CD4-positive, alpha-beta memory T cell (primary cell): ENCODE measurements at regions not wholly inside any gene's neighbourhood (a gene's known extent, or its start where the extent isn't known, plus 50 kb on each side); places are given as distances from the start of the nearest gene placed in this dataset.

Experiments used
- CTCF ChIA-PET: fragments of 350-600 bp; sonication (Branson Sonifier 250); formaldehyde crosslinking; loops from one replicate; lab custom pipeline; 2021; ENCODE audit warnings: inconsistent platforms; ENCODE audit not compliant: partially characterized antibody; lab: Charles Lee
- POLR2A ChIA-PET: fragments of 350-600 bp; sonication (Branson Sonifier 250); formaldehyde crosslinking; loops from one replicate; lab custom pipeline; 2021; ENCODE audit not compliant: partially characterized antibody; lab: Charles Lee
- DNase-seq, 5 donors: peaks; one replicate each; pipeline versions ENCODE4 v3.0.0 to v3.0.0-alpha.2; 2020 to 2022; ENCODE audit warnings: mixed read lengths in 1 of 5
- H3K27ac ChIP-seq: one replicate; pipeline ENCODE4 v1.7.0; 2013; ENCODE audit warnings: low read depth, low read length
- H3K27me3 ChIP-seq: 2 replicates; pipeline ENCODE4 v1.7.0; 2013; ENCODE audit warnings: mild to moderate bottlenecking, low read length, moderate library complexity; ENCODE audit not compliant: insufficient read depth
- H3K36me3 ChIP-seq: 2 replicates; pipeline ENCODE4 v1.7.0; 2013; ENCODE audit warnings: mild to moderate bottlenecking, low read length, moderate library complexity; ENCODE audit not compliant: insufficient read depth
- H3K4me1 ChIP-seq: 2 replicates; pipeline ENCODE4 v1.7.0; 2013; ENCODE audit warnings: mild to moderate bottlenecking, low read length, moderate library complexity; ENCODE audit not compliant: insufficient read depth
- H3K4me3 ChIP-seq, 2 donors: one replicate each; pipeline ENCODE4 v1.7.0; 2013; ENCODE audit warnings: low read length in 2 of 2, mild to moderate bottlenecking in 1 of 2
- H3K9me3 ChIP-seq, 2 donors: one replicate each; pipeline ENCODE4 v1.7.0; 2013; ENCODE audit warnings: low read length in 2 of 2, control low read depth in 1 of 2; ENCODE audit not compliant: control insufficient read depth in 1 of 2
- H3K27ac Mint-ChIP-seq, 7 donors: one replicate each; pipeline ENCODE4 v1.8.0; 2020 to 2021; ENCODE audit warnings: mixed read lengths in 7 of 7, mild to moderate bottlenecking in 6 of 7, inconsistent platforms in 3 of 7, moderate library complexity in 3 of 7
- H3K27me3 Mint-ChIP-seq, 2 donors: one replicate each; pipeline ENCODE4 v1.8.0; 2020 to 2021; ENCODE audit warnings: mixed read lengths in 2 of 2
- H3K36me3 Mint-ChIP-seq, 2 donors: one replicate each; pipeline ENCODE4 v1.8.0; 2020 to 2021; ENCODE audit warnings: mixed read lengths in 2 of 2, inconsistent platforms in 1 of 2, mild to moderate bottlenecking in 1 of 2
- H3K4me1 Mint-ChIP-seq, 4 donors: one replicate each; pipeline ENCODE4 v1.8.0; 2020 to 2021; ENCODE audit warnings: mixed read lengths in 4 of 4, mild to moderate bottlenecking in 1 of 4
- H3K4me3 Mint-ChIP-seq, 8 donors: one replicate each; pipeline ENCODE4 v1.8.0; 2020 to 2021; ENCODE audit warnings: mixed read lengths in 8 of 8, mild to moderate bottlenecking in 7 of 8, moderate library complexity in 6 of 8, inconsistent platforms in 3 of 8
- H3K9me3 Mint-ChIP-seq, 8 donors: one replicate each; pipeline ENCODE4 v1.8.0; 2020 to 2021; ENCODE audit warnings: mixed read lengths in 8 of 8, mild to moderate bottlenecking in 5 of 8, inconsistent platforms in 3 of 8, moderate library complexity in 1 of 8
- intact Hi-C: fragments of 100-400 bp; cut with micrococcal nuclease; formaldehyde crosslinking; loops from one replicate; pipeline ENCODE4 v1.15.1; 2023

DNA sequence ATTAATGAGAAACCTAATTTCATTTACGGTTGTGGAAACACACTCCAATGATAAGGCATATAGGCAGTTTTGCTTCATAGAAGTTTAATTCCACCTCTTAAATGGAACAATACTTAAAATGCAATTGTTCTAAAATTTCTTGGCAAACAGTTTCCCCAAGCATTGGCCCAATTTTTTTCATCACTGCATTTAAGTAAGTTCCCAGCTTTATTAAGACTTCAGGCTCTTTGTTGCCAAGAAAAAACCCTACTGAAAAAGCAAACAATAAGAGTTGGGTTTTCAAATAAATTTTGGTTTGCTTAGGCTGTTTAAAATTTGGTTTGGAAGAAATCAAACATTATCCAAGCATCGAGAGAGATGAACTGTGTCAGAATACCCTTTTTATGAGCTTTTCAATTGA is 690.9 kb upstream of the NRSN1 start:
- Mint-ChIP-seq H3K36me3 (no peaks in the 10 kb centered on the region), H3K9me3 (peaks cover 4 to 11% (median 8%) of the 10 kb centered on the region in 8 donors), H3K27ac (no peak overlapping the region), H3K27me3 (no peaks in the 10 kb centered on the region), H3K4me3 (no peak overlapping the region), H3K4me1 (no peaks in the 10 kb centered on the region)
- ChIA-PET CTCF (no interaction called here), POLR2A (no interaction called here)
- Histone ChIP-seq H3K4me1 (no peaks in the 10 kb centered on the region), H3K36me3 (no peaks in the 10 kb centered on the region), H3K4me3 (no peak overlapping the region), H3K9me3 (no peaks in the 10 kb centered on the region), H3K27ac (no peak overlapping the region), H3K27me3 (no peaks in the 10 kb centered on the region)
- intact Hi-C loops: no loop called here
- no peak for DNase-seq

DNA sequence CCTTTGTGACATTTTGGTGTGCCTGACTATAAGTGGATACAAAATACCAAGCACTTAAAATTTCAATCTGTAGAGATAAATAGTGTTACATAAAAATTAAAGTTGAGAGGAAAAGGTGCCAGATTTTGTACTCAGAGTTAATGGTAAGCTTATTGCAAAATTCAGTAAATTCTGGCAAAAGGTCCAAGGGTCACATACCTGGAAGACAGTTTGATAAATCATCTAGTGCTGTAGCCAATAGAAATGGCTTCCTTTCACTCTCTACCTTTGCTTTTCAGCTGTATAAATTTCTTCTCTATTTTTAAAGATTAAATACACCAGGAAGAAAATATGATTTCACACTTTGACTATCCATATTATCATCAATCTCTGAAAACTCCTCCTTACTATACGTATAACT is 690.2 kb upstream of the NRSN1 start:
- H3K4me1 Mint-ChIP-seq: no peaks in the 10 kb centered on the region
- no peaks in the 10 kb centered on the region for H3K36me3 Mint-ChIP-seq
- CTCF ChIA-PET: no interaction called here
- no peaks in the 10 kb centered on the region for H3K9me3 ChIP-seq
- intact Hi-C loops: no loop called here
- H3K27me3 Mint-ChIP-seq: no peaks in the 10 kb centered on the region
- H3K36me3 ChIP-seq: no peaks in the 10 kb centered on the region
- H3K27ac ChIP-seq: no peak overlapping the region
- H3K27me3 ChIP-seq: no peaks in the 10 kb centered on the region
- no peak overlapping the region for H3K4me3 Mint-ChIP-seq
- no peaks in the 10 kb centered on the region for H3K4me1 ChIP-seq
- POLR2A ChIA-PET: no interaction called here
- peaks cover 2 to 11% (median 5%) of the 10 kb centered on the region in 8 donors for H3K9me3 Mint-ChIP-seq
- no peak overlapping the region for H3K4me3 ChIP-seq
- no peak for DNase-seq
- H3K27ac Mint-ChIP-seq: no peak overlapping the region

DNA sequence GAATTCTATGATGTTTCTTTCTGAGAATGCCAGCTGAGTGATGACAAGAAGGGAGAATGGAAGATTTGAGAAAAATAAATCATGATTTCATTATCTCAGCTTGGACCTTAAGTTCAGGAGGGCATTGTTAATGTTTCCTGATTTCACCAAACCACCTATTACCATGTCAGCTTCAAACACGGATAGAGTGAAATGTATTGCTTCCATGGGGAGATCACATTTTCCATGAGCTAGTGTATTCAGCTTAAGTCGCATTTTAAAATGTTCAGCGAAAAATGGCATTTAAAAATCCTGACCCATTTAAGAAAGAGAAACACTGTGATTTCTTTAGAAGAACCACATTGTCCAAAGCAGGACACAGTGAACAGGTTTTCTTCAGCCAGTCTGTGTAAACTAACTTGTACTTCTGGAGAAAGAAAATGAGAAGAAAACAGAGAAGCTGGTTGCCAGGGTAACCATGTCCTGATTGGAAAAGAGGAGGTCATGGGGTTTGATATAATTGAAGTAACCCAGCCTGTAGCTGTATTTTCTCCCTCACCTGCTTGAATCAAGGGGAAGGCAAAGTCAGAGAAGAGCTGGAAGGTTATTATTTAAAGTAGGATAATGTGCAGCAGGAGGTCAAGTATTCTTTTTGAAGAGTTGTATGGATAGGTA is 684.1 kb upstream of the NRSN1 start:
- Histone ChIP-seq H3K4me3 (no peak overlapping the region), H3K36me3 (no peaks in the 10 kb centered on the region), H3K4me1 (no peaks in the 10 kb centered on the region), H3K9me3 (no peaks in the 10 kb centered on the region), H3K27ac (no peak overlapping the region), H3K27me3 (no peaks in the 10 kb centered on the region)
- intact Hi-C loops: no loop called here
- POLR2A ChIA-PET: no interaction called here
- Mint-ChIP-seq H3K4me1 (no peaks in the 10 kb centered on the region), H3K4me3 (no peak overlapping the region), H3K9me3 (peaks cover 0 to 7% (median 4%) of the 10 kb centered on the region in 8 donors), H3K27ac (no peak overlapping the region), H3K27me3 (no peaks in the 10 kb centered on the region), H3K36me3 (no peaks in the 10 kb centered on the region)
- DNase-seq: no peak
- CTCF ChIA-PET: no interaction called here

DNA sequence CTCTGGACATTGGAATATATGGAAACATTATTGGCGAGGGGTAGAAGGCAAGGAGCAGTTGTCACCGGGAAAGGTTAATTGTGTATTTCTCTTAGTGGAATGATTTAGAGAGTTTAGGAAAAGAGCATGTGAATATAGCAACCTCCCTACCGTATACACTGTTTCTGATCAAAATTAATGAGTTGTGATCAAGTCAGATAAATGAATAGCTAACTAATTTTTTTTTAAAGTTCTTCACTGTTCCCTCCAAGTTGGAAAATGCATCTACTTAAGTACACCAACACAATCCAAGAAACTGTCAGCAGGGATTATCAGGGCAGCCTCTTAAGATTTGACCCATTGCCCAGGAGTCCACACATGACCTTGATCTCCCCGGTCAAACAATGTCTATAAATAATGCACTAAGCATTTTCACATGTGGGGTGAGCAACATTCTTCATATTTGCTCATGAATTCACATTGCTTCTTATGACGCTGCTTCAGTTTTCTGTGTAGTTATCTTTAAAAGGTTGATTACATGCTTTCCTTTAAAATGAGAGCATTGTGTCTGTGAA is 680.8 kb upstream of the NRSN1 start:
- Mint-ChIP-seq H3K4me1 (no peaks in the 10 kb centered on the region), H3K9me3 (peaks cover 0 to 6% (median 4%) of the 10 kb centered on the region in 8 donors), H3K27ac (no peak overlapping the region), H3K36me3 (no peaks in the 10 kb centered on the region), H3K4me3 (no peak overlapping the region), H3K27me3 (no peaks in the 10 kb centered on the region)
- ChIA-PET POLR2A (no interaction called here), CTCF (no interaction called here)
- Histone ChIP-seq H3K9me3 (no peaks in the 10 kb centered on the region), H3K4me3 (no peak overlapping the region), H3K27ac (no peak overlapping the region), H3K4me1 (no peaks in the 10 kb centered on the region), H3K27me3 (no peaks in the 10 kb centered on the region), H3K36me3 (no peaks in the 10 kb centered on the region)
- intact Hi-C loops: no loop called here
- no peak for DNase-seq

DNA sequence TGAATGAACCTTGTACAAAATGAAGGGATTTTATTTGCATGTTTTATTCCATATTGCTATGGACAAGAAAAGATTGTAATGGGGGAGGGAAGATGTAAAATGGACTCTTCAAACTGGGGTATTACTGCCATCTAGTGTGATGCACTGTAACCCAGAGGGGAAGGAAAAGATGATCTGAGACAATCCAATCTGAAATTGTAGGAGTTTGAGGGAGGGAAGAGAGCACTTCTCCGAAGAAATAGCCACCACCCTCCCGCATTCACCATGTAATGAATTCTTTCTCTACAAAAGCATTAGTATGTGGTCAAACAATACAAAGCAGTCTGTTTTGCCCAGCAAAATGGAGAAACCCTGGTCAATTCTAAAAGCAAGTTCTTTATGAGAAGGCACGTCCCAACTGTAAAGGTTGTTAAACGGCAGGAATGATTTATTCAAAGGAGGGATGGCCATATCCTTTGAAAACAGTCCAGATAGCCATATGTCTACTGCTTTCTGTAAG is 679.5 kb upstream of the NRSN1 start:
- Histone ChIP-seq H3K9me3 (no peaks in the 10 kb centered on the region), H3K36me3 (no peaks in the 10 kb centered on the region), H3K27ac (no peak overlapping the region), H3K4me1 (no peaks in the 10 kb centered on the region), H3K4me3 (no peak overlapping the region), H3K27me3 (no peaks in the 10 kb centered on the region)
- ChIA-PET POLR2A (no interaction called here), CTCF (no interaction called here)
- no peak for DNase-seq
- Mint-ChIP-seq H3K9me3 (peaks cover 0 to 4% (median 2%) of the 10 kb centered on the region in 8 donors), H3K27me3 (no peaks in the 10 kb centered on the region), H3K4me3 (no peak overlapping the region), H3K27ac (no peak overlapping the region), H3K4me1 (no peaks in the 10 kb centered on the region), H3K36me3 (no peaks in the 10 kb centered on the region)
- intact Hi-C loops: no loop called here

DNA sequence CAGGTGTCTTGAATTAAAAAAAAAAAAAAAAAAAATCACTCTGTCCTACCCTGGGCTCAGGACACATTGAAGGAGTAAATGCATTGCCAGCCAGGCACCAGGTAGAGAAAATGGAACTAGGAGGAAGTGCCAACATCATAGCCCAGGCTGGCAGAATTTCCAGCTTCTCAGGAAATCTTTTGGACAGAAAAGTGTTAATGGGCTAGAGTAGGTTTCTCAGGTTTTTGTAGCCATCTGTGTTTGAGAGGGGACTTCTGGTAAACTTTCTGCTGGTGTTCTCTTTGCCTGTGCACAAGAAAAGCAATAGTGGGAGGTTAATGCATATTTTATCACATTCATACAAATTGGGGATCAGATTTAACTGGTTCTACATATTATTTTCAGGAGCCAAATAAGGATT is 678.3 kb upstream of the NRSN1 start:
- no peaks in the 10 kb centered on the region for H3K36me3 Mint-ChIP-seq
- Histone ChIP-seq H3K27ac (no peak overlapping the region), H3K4me3 (no peak overlapping the region), H3K4me1 (no peaks in the 10 kb centered on the region), H3K36me3 (no peaks in the 10 kb centered on the region), H3K9me3 (no peaks in the 10 kb centered on the region), H3K27me3 (no peaks in the 10 kb centered on the region)
- H3K4me3 Mint-ChIP-seq: no peak overlapping the region
- ChIA-PET POLR2A (no interaction called here), CTCF (no interaction called here)
- no peaks in the 10 kb centered on the region for H3K4me1 Mint-ChIP-seq
- no peak overlapping the region for H3K27ac Mint-ChIP-seq
- no peak for DNase-seq
- peaks cover 0 to 9% (median 4%) of the 10 kb centered on the region in 8 donors for H3K9me3 Mint-ChIP-seq
- intact Hi-C loops: no loop called here
- H3K27me3 Mint-ChIP-seq: no peaks in the 10 kb centered on the region

DNA sequence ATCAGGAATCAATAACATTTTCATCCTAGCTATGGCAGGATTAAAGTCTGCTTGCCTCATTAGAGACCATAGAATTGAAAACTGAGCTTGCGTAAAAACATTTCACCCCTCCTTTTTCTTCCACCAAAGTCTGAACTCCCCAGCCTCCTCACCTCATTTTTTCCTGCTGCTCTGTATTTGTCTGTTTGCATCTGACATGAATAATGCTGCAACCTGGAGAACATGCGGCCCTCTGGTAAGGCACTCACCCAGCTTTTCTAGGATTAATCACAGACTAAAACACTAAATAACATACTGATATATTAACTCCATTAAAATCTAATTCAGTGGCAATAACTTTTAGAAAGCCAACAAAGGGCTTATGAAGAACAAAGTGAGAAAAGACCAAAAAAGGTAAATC is 677.7 kb upstream of the NRSN1 start:
- Histone ChIP-seq H3K9me3 (no peaks in the 10 kb centered on the region), H3K27me3 (no peaks in the 10 kb centered on the region), H3K4me1 (no peaks in the 10 kb centered on the region), H3K36me3 (no peaks in the 10 kb centered on the region), H3K27ac (no peak overlapping the region), H3K4me3 (no peak overlapping the region)
- ChIA-PET POLR2A (no interaction called here), CTCF (no interaction called here)
- H3K4me3 Mint-ChIP-seq: no peak overlapping the region
- DNase-seq: no peak
- H3K36me3 Mint-ChIP-seq: no peaks in the 10 kb centered on the region
- no peaks in the 10 kb centered on the region for H3K4me1 Mint-ChIP-seq
- no peak overlapping the region for H3K27ac Mint-ChIP-seq
- H3K27me3 Mint-ChIP-seq: no peaks in the 10 kb centered on the region
- intact Hi-C loops: no loop called here
- H3K9me3 Mint-ChIP-seq: peaks cover 0 to 12% (median 4%) of the 10 kb centered on the region in 8 donors
